ENCODE measurements at regions not wholly inside any gene's neighbourhood (a gene's known extent, or its start where the extent isn't known, plus 50 kb on each side); places are given as distances from the start of the nearest gene placed in this dataset.
"Not testable (repeated sequence)": the region's sequence is repeated elsewhere in the genome, so short reads cannot be mapped to it uniquely, and the experiment has no call there.

DNA sequence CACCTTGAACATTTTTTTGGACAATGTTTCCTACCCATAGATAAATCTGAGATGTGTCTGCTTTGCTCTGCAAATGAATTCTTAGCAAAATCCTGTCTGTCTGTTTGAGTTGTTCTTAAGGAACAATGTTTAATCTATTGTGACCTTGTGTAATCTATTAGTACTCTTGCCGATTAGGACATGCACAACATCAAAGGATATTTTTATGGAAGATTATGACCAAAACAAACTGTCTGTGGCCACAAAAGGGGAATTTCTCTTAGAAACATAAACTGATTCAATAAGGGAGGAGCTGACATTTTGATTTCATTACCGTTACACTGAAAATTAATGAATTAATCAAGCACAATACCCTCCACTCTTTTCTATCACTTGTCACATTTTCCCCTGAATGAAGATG lies 323.0 kb upstream of the PRR16 start:
- Mint-ChIP-seq H3K27ac (no peak overlapping the region), H3K4me1 (no peaks in the 10 kb centered on the region), H3K4me3 (no peak overlapping the region), H3K36me3 (no peaks in the 10 kb centered on the region), H3K9me3 (peaks cover 3 to 9% (median 4%) of the 10 kb centered on the region in 5 donors), H3K27me3 (no peaks in the 10 kb centered on the region)
- H3K27ac ChIP-seq (ENCODE audit: low read depth, low read length), result no peak overlapping the region
- no peak for DNase-seq
- POLR2A ChIA-PET, result no interaction called here
- H3K27me3 ChIP-seq (ENCODE audit: insufficient read depth, low read length, poor library complexity, severe bottlenecking), result no peaks in the 10 kb centered on the region
- H3K9me3 ChIP-seq (ENCODE audit: low read length), result no peaks in the 10 kb centered on the region
- H3K4me1 ChIP-seq (ENCODE audit: insufficient read depth, low read length), result no peaks in the 10 kb centered on the region
- no peaks in the 10 kb centered on the region for H3K36me3 ChIP-seq (ENCODE audit: insufficient read depth, low read length)
- CTCF ChIA-PET, result no interaction called here
- H3K4me3 ChIP-seq (ENCODE audit: low read length), result no peak overlapping the region

DNA sequence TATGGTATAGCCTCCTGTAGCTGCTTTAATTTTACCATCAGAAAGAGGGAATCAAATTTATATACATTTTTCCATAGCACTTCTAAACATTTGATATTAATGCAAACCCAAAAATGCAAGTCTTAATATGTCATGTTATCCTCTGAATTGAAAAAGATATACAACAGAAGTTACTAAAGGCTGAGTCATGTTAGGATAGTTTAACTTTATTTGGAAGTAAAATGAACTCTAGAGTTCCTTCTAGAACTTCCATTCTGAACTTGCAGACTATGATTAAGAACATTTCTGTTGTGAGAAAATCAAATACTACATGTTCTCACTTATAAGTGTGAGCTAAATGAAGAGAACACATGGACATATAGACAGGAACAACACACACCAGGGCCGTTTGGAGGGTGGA lies 317.3 kb upstream of the PRR16 start:
- H3K27ac Mint-ChIP-seq, result no peak overlapping the region
- Histone ChIP-seq H3K27ac (ENCODE audit: low read depth, low read length) (no peak overlapping the region), H3K4me1 (ENCODE audit: insufficient read depth, low read length) (no peaks in the 10 kb centered on the region), H3K4me3 (ENCODE audit: low read length) (no peak overlapping the region), H3K9me3 (ENCODE audit: low read length) (no peaks in the 10 kb centered on the region), H3K36me3 (ENCODE audit: insufficient read depth, low read length) (no peaks in the 10 kb centered on the region), H3K27me3 (ENCODE audit: insufficient read depth, low read length, poor library complexity, severe bottlenecking) (no peaks in the 10 kb centered on the region)
- no peaks in the 10 kb centered on the region for H3K36me3 Mint-ChIP-seq
- no peaks in the 10 kb centered on the region for H3K27me3 Mint-ChIP-seq
- CTCF ChIA-PET, result no interaction called here
- POLR2A ChIA-PET, result no interaction called here
- H3K9me3 Mint-ChIP-seq, result peaks cover 5 to 12% (median 7%) of the 10 kb centered on the region in 5 donors
- no peak overlapping the region for H3K4me3 Mint-ChIP-seq
- H3K4me1 Mint-ChIP-seq, result no peaks in the 10 kb centered on the region
- no peak for DNase-seq

DNA sequence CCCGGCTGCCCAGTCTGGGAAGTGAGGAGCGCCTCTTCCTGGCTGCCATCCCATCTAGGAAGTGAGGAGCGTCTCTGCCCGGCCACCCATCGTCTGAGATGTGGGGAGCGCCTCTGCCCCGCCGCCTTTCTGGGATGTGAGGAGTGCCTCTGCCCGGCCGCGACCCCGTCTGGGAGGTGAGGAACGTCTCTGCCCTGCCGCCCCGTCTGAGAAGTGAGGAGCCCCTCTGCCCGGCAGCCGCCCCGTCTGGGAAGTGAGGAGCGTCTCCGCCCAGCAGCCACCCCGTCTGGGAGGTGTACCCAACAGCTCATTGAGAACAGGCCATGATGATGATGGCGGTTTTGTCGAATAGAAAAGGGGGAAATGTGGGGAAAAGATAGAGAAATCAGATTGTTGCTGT lies 316.2 kb upstream of the PRR16 start:
- H3K36me3 Mint-ChIP-seq; H3K4me1 ChIP-seq (ENCODE audit: insufficient read depth, low read length); H3K27ac Mint-ChIP-seq; H3K27me3 ChIP-seq (ENCODE audit: insufficient read depth, low read length, poor library complexity, severe bottlenecking); H3K4me1 Mint-ChIP-seq; H3K4me3 Mint-ChIP-seq; CTCF ChIA-PET; H3K27ac ChIP-seq (ENCODE audit: low read depth, low read length); DNase-seq; POLR2A ChIA-PET; H3K36me3 ChIP-seq (ENCODE audit: insufficient read depth, low read length); H3K27me3 Mint-ChIP-seq; H3K4me3 ChIP-seq (ENCODE audit: low read length); H3K9me3 ChIP-seq (ENCODE audit: low read length): not testable (repeated sequence)
- peaks cover 7 to 12% (median 7%) of the 10 kb centered on the region in 5 donors for H3K9me3 Mint-ChIP-seq

DNA sequence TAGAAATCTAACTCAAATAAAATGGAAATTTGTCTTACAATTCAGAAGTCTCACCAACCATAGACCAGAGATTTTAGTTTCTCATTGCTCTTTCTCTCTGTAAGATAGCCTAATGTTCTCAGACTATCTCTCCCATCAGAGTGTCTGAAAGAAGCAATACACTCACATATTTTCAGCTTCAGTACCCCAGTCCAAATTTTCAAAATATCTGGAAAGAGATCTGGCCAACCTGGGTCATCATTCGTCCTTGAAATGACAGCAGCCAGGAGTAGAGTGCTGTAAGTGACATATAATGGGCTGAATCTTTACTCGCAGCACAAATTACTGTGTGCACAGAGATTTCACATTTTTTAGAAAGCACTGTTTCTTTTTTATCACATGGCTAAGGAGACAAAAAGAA lies 313.3 kb upstream of the PRR16 start:
- no peak for DNase-seq
- no peak overlapping the region for H3K27ac Mint-ChIP-seq
- Histone ChIP-seq H3K9me3 (ENCODE audit: low read length) (no peaks in the 10 kb centered on the region), H3K27me3 (ENCODE audit: insufficient read depth, low read length, poor library complexity, severe bottlenecking) (no peaks in the 10 kb centered on the region), H3K27ac (ENCODE audit: low read depth, low read length) (no peak overlapping the region), H3K4me3 (ENCODE audit: low read length) (no peak overlapping the region), H3K4me1 (ENCODE audit: insufficient read depth, low read length) (no peaks in the 10 kb centered on the region), H3K36me3 (ENCODE audit: insufficient read depth, low read length) (no peaks in the 10 kb centered on the region)
- peaks cover 3 to 7% (median 3%) of the 10 kb centered on the region in 5 donors for H3K9me3 Mint-ChIP-seq
- H3K4me3 Mint-ChIP-seq, result no peak overlapping the region
- ChIA-PET CTCF (no interaction called here), POLR2A (no interaction called here)
- H3K27me3 Mint-ChIP-seq, result no peaks in the 10 kb centered on the region
- no peaks in the 10 kb centered on the region for H3K36me3 Mint-ChIP-seq
- H3K4me1 Mint-ChIP-seq, result no peaks in the 10 kb centered on the region

DNA sequence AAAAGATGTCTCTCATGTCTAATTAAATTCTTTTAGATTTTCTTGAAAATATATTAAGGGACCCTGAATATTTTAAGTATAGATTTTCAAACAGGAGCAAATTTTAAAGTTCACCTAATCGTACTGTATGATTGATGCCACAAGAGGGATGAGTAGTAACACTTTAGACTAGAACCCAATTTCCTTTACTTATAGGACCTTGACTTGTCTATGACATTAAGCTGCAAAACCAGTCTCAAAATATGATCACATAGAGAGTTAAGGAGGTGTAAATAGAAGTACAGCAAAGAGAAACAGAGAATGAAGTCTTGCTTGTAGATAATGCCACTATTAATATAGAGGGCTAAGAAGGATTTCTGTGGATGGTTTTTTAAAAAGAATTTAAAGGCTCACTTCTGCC lies 312.9 kb upstream of the PRR16 start:
- no peak overlapping the region for H3K4me3 Mint-ChIP-seq
- H3K9me3 ChIP-seq (ENCODE audit: low read length), result no peaks in the 10 kb centered on the region
- ChIA-PET POLR2A (no interaction called here), CTCF (no interaction called here)
- no peaks in the 10 kb centered on the region for H3K36me3 Mint-ChIP-seq
- H3K4me3 ChIP-seq (ENCODE audit: low read length), result no peak overlapping the region
- H3K27ac Mint-ChIP-seq, result no peak overlapping the region
- H3K27me3 ChIP-seq (ENCODE audit: insufficient read depth, low read length, poor library complexity, severe bottlenecking), result no peaks in the 10 kb centered on the region
- no peaks in the 10 kb centered on the region for H3K36me3 ChIP-seq (ENCODE audit: insufficient read depth, low read length)
- no peak overlapping the region for H3K27ac ChIP-seq (ENCODE audit: low read depth, low read length)
- peaks cover 3 to 4% (median 3%) of the 10 kb centered on the region in 5 donors for H3K9me3 Mint-ChIP-seq
- H3K27me3 Mint-ChIP-seq, result no peaks in the 10 kb centered on the region
- no peaks in the 10 kb centered on the region for H3K4me1 Mint-ChIP-seq
- no peak for DNase-seq
- no peaks in the 10 kb centered on the region for H3K4me1 ChIP-seq (ENCODE audit: insufficient read depth, low read length)

DNA sequence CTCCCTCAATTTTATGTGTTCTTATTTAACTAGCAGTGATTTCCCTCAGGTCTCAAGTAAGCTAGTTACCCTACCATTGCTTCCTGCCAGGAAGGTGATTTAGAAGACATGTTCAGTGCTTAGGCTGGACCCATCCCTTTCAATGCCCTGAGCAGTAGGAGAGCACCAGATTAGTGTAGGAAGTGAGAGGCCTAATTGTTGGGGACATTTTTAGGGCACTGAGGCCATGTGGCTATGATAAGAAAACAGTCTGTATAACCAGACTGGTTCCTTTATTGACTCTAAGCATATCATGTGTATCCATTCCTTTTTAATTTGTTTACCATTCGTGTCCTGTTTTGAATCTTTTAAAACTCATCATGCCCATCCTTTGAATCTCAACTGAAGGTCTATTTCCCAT lies 312.3 kb upstream of the PRR16 start:
- Mint-ChIP-seq H3K4me3 (no peak overlapping the region), H3K9me3 (peaks cover 2 to 4% (median 2%) of the 10 kb centered on the region in 5 donors), H3K4me1 (no peaks in the 10 kb centered on the region), H3K36me3 (no peaks in the 10 kb centered on the region), H3K27me3 (no peaks in the 10 kb centered on the region), H3K27ac (peak overlapping the region in 1 of 8 donors; percentile 41)
- Histone ChIP-seq H3K4me3 (ENCODE audit: low read length) (no peak overlapping the region), H3K27ac (ENCODE audit: low read depth, low read length) (no peak overlapping the region), H3K9me3 (ENCODE audit: low read length) (no peaks in the 10 kb centered on the region), H3K36me3 (ENCODE audit: insufficient read depth, low read length) (no peaks in the 10 kb centered on the region), H3K4me1 (ENCODE audit: insufficient read depth, low read length) (no peaks in the 10 kb centered on the region), H3K27me3 (ENCODE audit: insufficient read depth, low read length, poor library complexity, severe bottlenecking) (no peaks in the 10 kb centered on the region)
- DNase-seq, result no peak
- POLR2A ChIA-PET, result no interaction called here
- CTCF ChIA-PET, result no interaction called here

DNA sequence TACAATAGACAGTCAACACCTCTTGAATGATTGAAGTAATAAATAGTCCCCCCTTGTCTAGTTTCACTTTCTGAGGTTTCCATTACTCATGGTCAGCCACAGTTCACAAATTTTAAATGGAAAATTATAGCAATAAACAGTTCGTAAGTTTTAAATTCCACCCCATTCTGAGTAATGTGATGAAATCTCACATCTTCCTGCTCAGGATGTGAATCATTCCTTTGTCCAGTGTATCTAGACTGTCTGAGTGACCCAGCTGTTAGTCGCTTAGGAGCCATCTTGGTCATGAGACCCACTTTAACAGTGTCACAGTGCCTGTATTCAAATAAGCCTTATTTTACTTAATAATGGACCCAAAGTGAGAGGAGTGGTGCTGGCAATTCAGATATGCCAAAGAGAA lies 311.6 kb upstream of the PRR16 start:
- no peak for DNase-seq
- no peaks in the 10 kb centered on the region for H3K27me3 ChIP-seq (ENCODE audit: insufficient read depth, low read length, poor library complexity, severe bottlenecking)
- H3K27ac ChIP-seq (ENCODE audit: low read depth, low read length), result no peak overlapping the region
- no peaks in the 10 kb centered on the region for H3K36me3 Mint-ChIP-seq
- POLR2A ChIA-PET, result no interaction called here
- H3K4me3 ChIP-seq (ENCODE audit: low read length), result no peak overlapping the region
- H3K27ac Mint-ChIP-seq, result no peak overlapping the region
- no peaks in the 10 kb centered on the region for H3K4me1 ChIP-seq (ENCODE audit: insufficient read depth, low read length)
- no peaks in the 10 kb centered on the region for H3K36me3 ChIP-seq (ENCODE audit: insufficient read depth, low read length)
- H3K4me3 Mint-ChIP-seq, result no peak overlapping the region
- H3K27me3 Mint-ChIP-seq, result no peaks in the 10 kb centered on the region
- CTCF ChIA-PET, result no interaction called here
- no peaks in the 10 kb centered on the region for H3K4me1 Mint-ChIP-seq
- no peaks in the 10 kb centered on the region for H3K9me3 ChIP-seq (ENCODE audit: low read length)
- H3K9me3 Mint-ChIP-seq, result peaks cover 0 to 4% (median 0%) of the 10 kb centered on the region in 5 donors

DNA sequence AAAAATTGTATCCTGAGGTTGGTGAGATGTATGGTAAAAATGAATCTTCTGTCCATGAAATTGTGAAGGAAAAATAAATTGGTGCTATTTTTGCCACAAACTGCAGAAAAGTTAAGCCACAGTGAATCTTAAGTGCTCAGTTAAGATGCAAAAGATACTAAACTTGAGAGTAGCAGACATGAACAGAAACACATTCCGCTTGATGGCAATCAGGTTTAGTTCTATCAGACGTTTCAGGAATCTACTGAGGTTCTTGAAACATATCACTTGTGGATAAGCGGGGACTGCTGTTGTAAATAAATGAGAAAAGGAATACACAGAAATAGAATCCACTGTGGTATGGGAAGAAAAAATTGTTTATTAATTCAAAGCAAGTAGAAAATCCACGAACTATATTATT lies 311.2 kb upstream of the PRR16 start:
- no peak for DNase-seq
- Histone ChIP-seq H3K27me3 (ENCODE audit: insufficient read depth, low read length, poor library complexity, severe bottlenecking) (no peaks in the 10 kb centered on the region), H3K4me1 (ENCODE audit: insufficient read depth, low read length) (no peaks in the 10 kb centered on the region), H3K27ac (ENCODE audit: low read depth, low read length) (no peak overlapping the region), H3K9me3 (ENCODE audit: low read length) (no peaks in the 10 kb centered on the region), H3K4me3 (ENCODE audit: low read length) (no peak overlapping the region), H3K36me3 (ENCODE audit: insufficient read depth, low read length) (no peaks in the 10 kb centered on the region)
- Mint-ChIP-seq H3K9me3 (peaks cover 0 to 4% (median 0%) of the 10 kb centered on the region in 5 donors), H3K36me3 (no peaks in the 10 kb centered on the region), H3K27ac (no peak overlapping the region), H3K27me3 (no peaks in the 10 kb centered on the region), H3K4me3 (no peak overlapping the region), H3K4me1 (no peaks in the 10 kb centered on the region)
- CTCF ChIA-PET, result no interaction called here
- POLR2A ChIA-PET, result no interaction called here

DNA sequence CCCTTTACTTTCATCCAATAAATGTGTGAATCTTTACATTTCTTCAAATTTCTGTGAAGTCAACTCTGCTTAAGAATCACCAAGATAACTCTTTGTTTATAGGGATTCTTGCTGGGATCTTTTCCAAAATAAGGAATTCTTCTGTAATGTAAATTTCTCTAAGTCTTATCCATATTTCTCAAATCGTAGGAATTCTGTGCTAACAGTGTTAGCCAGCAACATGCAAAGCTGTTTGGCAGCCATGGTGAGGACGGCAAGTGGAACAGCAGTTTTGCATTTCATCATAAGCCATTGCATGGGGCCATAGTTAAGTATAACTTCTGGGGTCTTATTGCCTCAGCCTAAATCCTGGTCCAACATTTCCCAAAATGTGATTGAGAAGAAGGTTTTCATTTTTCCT lies 310.5 kb upstream of the PRR16 start:
- no peak overlapping the region for H3K4me3 ChIP-seq (ENCODE audit: low read length)
- no peaks in the 10 kb centered on the region for H3K9me3 ChIP-seq (ENCODE audit: low read length)
- ChIA-PET POLR2A (no interaction called here), CTCF (no interaction called here)
- H3K9me3 Mint-ChIP-seq, result peaks cover 0 to 4% (median 0%) of the 10 kb centered on the region in 5 donors
- no peak overlapping the region for H3K4me3 Mint-ChIP-seq
- H3K27me3 Mint-ChIP-seq, result no peaks in the 10 kb centered on the region
- H3K4me1 Mint-ChIP-seq, result no peaks in the 10 kb centered on the region
- no peak overlapping the region for H3K27ac Mint-ChIP-seq
- H3K27ac ChIP-seq (ENCODE audit: low read depth, low read length), result no peak overlapping the region
- H3K27me3 ChIP-seq (ENCODE audit: insufficient read depth, low read length, poor library complexity, severe bottlenecking), result no peaks in the 10 kb centered on the region
- DNase-seq, result no peak
- H3K4me1 ChIP-seq (ENCODE audit: insufficient read depth, low read length), result no peaks in the 10 kb centered on the region
- H3K36me3 Mint-ChIP-seq, result no peaks in the 10 kb centered on the region
- H3K36me3 ChIP-seq (ENCODE audit: insufficient read depth, low read length), result no peaks in the 10 kb centered on the region
